B cell (primary cell): ENCODE measurements at regions not wholly inside any gene's neighbourhood (a gene's known extent, or its start where the extent isn't known, plus 50 kb on each side); places are given as distances from the start of the nearest gene placed in this dataset.

Experiments used
- ATAC-seq: fragments of 200-7000 bp; cut with Tn5 transposase; one replicate; pipeline ENCODE4 v1.10.0; 2021; ENCODE audit warnings: low read depth, mild to moderate bottlenecking, moderate number of reproducible peaks, moderate library complexity
- CTCF ChIA-PET: fragments of 350-600 bp; sonication (Branson Sonifier 250); formaldehyde crosslinking; loops from one replicate; lab custom pipeline; 2021; ENCODE audit warnings: antibody characterized with exemption, inconsistent platforms; lab: Charles Lee
- POLR2A ChIA-PET: fragments of 350-600 bp; sonication (Branson Sonifier 250); formaldehyde crosslinking; loops from one replicate; lab custom pipeline; 2021; ENCODE audit warnings: antibody characterized with exemption; lab: Charles Lee
- DNase-seq: peaks from one replicate; pipeline ENCODE4 v3.0.0; 2013
- H2AFZ ChIP-seq: 2 replicates; pipeline ENCODE4 v1.6.1; 2012; ENCODE audit warnings: mild to moderate bottlenecking, low read depth, low read length; ENCODE audit not compliant: insufficient read depth, poor library complexity, severe bottlenecking
- H3K27ac ChIP-seq, 2 donors: 1 replicate in 1 of 2; 2 replicates in 1 of 2; pipeline ENCODE4 v1.5.1; 2012 to 2013; ENCODE audit warnings: low read length in 2 of 2, mild to moderate bottlenecking in 2 of 2, moderate library complexity in 1 of 2
- H3K27me3 ChIP-seq, 4 experiments: fragments of 200-600 bp in 1 of 4; sonication (generic) in 1 of 4; replicated peaks in 1 of 4; 1 replicate in 2 of 4; 2 replicates in 2 of 4; pipeline versions ENCODE4 v1.6.1 to v1.7.0; 2013 to 2016; ENCODE audit warnings: low read length in 3 of 4, mild to moderate bottlenecking in 2 of 4, mixed read lengths in 1 of 4, moderate library complexity in 1 of 4; ENCODE audit not compliant: insufficient read depth in 4 of 4, control insufficient read depth in 3 of 4; ENCODE audit errors: control extremely low read depth in 1 of 4
- H3K36me3 ChIP-seq, 2 experiments: replicated peaks in 1 of 2; 1 replicate in 1 of 2; 2 replicates in 1 of 2; pipeline versions ENCODE4 v1.6.1 to v1.7.1; 2013; ENCODE audit warnings: low read length in 1 of 2; ENCODE audit not compliant: insufficient read depth in 2 of 2, control insufficient read depth in 1 of 2; ENCODE audit errors: control extremely low read depth in 1 of 2, extremely low read depth in 1 of 2
- H3K4me1 ChIP-seq, 2 donors: fragments of 200-600 bp in 1 of 2; sonication (generic) in 1 of 2; 1 replicate in 1 of 2; 2 replicates in 1 of 2; pipeline versions ENCODE4 v1.5.1 to v1.6.1; 2013 to 2017; ENCODE audit warnings: low read length in 2 of 2; ENCODE audit not compliant: control insufficient read depth in 2 of 2, insufficient read depth in 2 of 2
- H3K4me2 ChIP-seq: replicated peaks from 2 replicates; pipeline ENCODE3; 2012; ENCODE audit warnings: mild to moderate bottlenecking, low read depth, low read length; ENCODE audit not compliant: poor library complexity, severe bottlenecking
- H3K4me3 ChIP-seq, 5 experiments: fragments of 200-600 bp in 1 of 5; sonication (generic) in 1 of 5; 1 replicate in 3 of 5; 2 replicates in 2 of 5; pipeline versions ENCODE4 v1.5.1 to v1.7.0; 2011 to 2016; ENCODE audit warnings: low read length in 4 of 5, mild to moderate bottlenecking in 4 of 5, low read depth in 2 of 5, control low read depth in 1 of 5, moderate library complexity in 1 of 5; ENCODE audit not compliant: insufficient read depth in 1 of 5; ENCODE audit errors: control extremely low read depth in 1 of 5, extremely low read depth in 1 of 5
- H3K79me2 ChIP-seq: fragments of 200-600 bp; sonication (generic); one replicate; pipeline ENCODE4 v1.6.0; 2016; ENCODE audit warnings: low read length; ENCODE audit not compliant: control insufficient read depth, insufficient read depth
- H3K9ac ChIP-seq: fragments of 200-600 bp; sonication (generic); 2 replicates; pipeline ENCODE4 v1.6.1; 2017; ENCODE audit warnings: mild to moderate bottlenecking, low read length, moderate library complexity
- H3K9me3 ChIP-seq, 3 donors: one replicate each; pipeline versions ENCODE4 v1.6.1 to v1.7.1; 2013; ENCODE audit warnings: low read length in 2 of 3; ENCODE audit not compliant: control insufficient read depth in 2 of 3, insufficient read depth in 1 of 3; ENCODE audit errors: control extremely low read depth in 1 of 3
- H4K20me1 ChIP-seq: 2 replicates; pipeline ENCODE4 v1.6.0; 2012; ENCODE audit warnings: mild to moderate bottlenecking, low read length; ENCODE audit not compliant: insufficient read depth, control insufficient read depth, poor library complexity, severe bottlenecking
- H3K27ac Mint-ChIP-seq: one replicate; pipeline ENCODE4 v1.8.0; 2021; ENCODE audit warnings: mixed read lengths
- H3K27me3 Mint-ChIP-seq: one replicate; pipeline ENCODE4 v1.8.0; 2021; ENCODE audit warnings: mixed read lengths
- H3K4me1 Mint-ChIP-seq: one replicate; pipeline ENCODE4 v1.8.0; 2021; ENCODE audit warnings: mixed read lengths
- H3K4me3 Mint-ChIP-seq: one replicate; pipeline ENCODE4 v1.8.0; 2021; ENCODE audit warnings: mixed read lengths
- H3K9me3 Mint-ChIP-seq: one replicate; pipeline ENCODE4 v1.8.0; 2022; ENCODE audit warnings: mixed read lengths; ENCODE audit not compliant: insufficient read depth
- EZH2 ChIP-seq: IDR thresholded peaks from 2 replicates; pipeline ENCODE4 v1.6.1; 2012; ENCODE audit warnings: borderline replicate concordance, low read depth, mild to moderate bottlenecking, moderate library complexity, low read length; ENCODE audit not compliant: insufficient read depth, poor library complexity, severe bottlenecking
- WGBS: methylation state at CpG from one replicate; pipeline ENCODE4 v1.1.5; 2013; ENCODE audit warnings: missing lambda C conversion rate; ENCODE audit not compliant: insufficient coverage; 5-methylcytosine and 5-hydroxymethylcytosine counted together
- intact Hi-C: fragments of 100-400 bp; cut with micrococcal nuclease; formaldehyde crosslinking; loops from one replicate; pipeline ENCODE4 v1.10.0; 2022
- TF ChIP-seq, protein P1 (sequence below): fragments of 200-600 bp; IDR thresholded peaks from one replicate; pipeline ENCODE4 v1.8.0; 2022; ENCODE audit warnings: antibody characterized with exemption, mild to moderate bottlenecking

DNA sequence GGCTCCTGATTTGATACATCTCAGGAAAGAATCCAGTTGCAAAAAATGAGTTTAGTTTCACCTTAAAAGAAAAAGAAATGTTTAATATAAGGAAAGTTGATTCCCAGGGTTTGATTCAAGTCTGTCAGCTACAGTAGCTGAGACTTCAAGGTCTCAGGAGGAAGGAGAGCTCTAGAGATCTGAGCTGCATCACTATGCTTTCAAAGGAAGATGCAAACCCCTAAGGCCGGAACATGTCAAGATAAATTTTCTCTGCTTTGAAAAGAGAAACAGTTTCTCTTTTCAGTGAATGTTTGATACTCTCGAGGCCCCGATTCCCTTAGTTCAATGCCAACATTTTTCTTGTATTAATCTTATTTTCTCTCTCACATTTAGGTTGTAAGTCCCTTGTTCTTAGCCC lies 128.6 kb downstream of the RGPD3 start:
- Histone ChIP-seq H3K9me3 (peaks cover 0 to 6% (median 0%) of the 10 kb centered on the region in 3 donors), H4K20me1 (no peaks in the 10 kb centered on the region), H3K36me3 (no peaks in the 10 kb centered on the region), H2AFZ (no peak overlapping the region), H3K4me2 (no peak overlapping the region), H3K27ac (no peak overlapping the region), H3K4me1 (no peaks in the 10 kb centered on the region), H3K27me3 (no peaks in the 10 kb centered on the region), H3K79me2 (no peaks in the 10 kb centered on the region), H3K9ac (no peak overlapping the region), H3K4me3 (no peak overlapping the region)
- no peaks in the 10 kb centered on the region for H3K9me3 Mint-ChIP-seq
- intact Hi-C loops = no loop called here
- 100% methylated on average over 2 of the region's 3 CpGs for WGBS
- H3K27me3 Mint-ChIP-seq = no peaks in the 10 kb centered on the region
- no peak for TF ChIP-seq EZH2
- TF ChIP-seq, protein P1, sequence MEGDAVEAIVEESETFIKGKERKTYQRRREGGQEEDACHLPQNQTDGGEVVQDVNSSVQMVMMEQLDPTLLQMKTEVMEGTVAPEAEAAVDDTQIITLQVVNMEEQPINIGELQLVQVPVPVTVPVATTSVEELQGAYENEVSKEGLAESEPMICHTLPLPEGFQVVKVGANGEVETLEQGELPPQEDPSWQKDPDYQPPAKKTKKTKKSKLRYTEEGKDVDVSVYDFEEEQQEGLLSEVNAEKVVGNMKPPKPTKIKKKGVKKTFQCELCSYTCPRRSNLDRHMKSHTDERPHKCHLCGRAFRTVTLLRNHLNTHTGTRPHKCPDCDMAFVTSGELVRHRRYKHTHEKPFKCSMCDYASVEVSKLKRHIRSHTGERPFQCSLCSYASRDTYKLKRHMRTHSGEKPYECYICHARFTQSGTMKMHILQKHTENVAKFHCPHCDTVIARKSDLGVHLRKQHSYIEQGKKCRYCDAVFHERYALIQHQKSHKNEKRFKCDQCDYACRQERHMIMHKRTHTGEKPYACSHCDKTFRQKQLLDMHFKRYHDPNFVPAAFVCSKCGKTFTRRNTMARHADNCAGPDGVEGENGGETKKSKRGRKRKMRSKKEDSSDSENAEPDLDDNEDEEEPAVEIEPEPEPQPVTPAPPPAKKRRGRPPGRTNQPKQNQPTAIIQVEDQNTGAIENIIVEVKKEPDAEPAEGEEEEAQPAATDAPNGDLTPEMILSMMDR = no peak
- ATAC-seq (no peak), DNase-seq (no peak)
- no peaks in the 10 kb centered on the region for H3K4me1 Mint-ChIP-seq
- CTCF ChIA-PET = no interaction called here
- POLR2A ChIA-PET = no interaction called here
- no peak overlapping the region for H3K27ac Mint-ChIP-seq
- no peak overlapping the region for H3K4me3 Mint-ChIP-seq

DNA sequence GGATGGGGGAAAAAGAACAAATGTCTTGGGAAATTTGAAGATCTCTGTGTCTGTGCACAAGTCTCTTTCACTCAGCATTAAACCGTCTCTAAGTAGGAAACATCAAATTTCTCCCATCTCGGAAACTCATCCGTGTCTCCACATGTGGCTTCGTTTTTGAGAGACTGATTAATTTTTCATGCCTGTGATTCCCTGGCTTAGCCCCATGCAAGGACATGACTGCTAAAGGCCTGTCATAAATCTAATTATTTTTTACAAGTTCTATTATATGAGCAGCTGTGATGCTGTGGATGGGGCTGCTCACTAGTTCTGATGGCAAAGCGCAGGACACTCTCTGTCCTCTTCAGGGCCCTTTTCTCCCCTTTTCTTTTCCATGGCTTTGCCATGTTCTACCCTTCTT lies 129.1 kb downstream of the RGPD3 start:
- ChIA-PET POLR2A (no interaction called here), CTCF (no interaction called here)
- Mint-ChIP-seq H3K4me3 (no peak overlapping the region), H3K9me3 (no peaks in the 10 kb centered on the region), H3K4me1 (no peaks in the 10 kb centered on the region), H3K27me3 (no peaks in the 10 kb centered on the region), H3K27ac (no peak overlapping the region)
- Histone ChIP-seq H3K79me2 (no peaks in the 10 kb centered on the region), H3K27me3 (no peaks in the 10 kb centered on the region), H3K4me2 (no peak overlapping the region), H3K9me3 (peaks cover 0 to 3% (median 0%) of the 10 kb centered on the region in 3 donors), H3K4me3 (no peak overlapping the region), H4K20me1 (no peaks in the 10 kb centered on the region), H3K4me1 (no peaks in the 10 kb centered on the region), H2AFZ (no peak overlapping the region), H3K36me3 (no peaks in the 10 kb centered on the region), H3K27ac (no peak overlapping the region), H3K9ac (no peak overlapping the region)
- ATAC-seq (no peak), DNase-seq (no peak)
- intact Hi-C loops = no loop called here
- WGBS = 93% methylated on average over 4 of the region's 5 CpGs
- no peak for TF ChIP-seq EZH2
- TF ChIP-seq, protein P1 = no peak
